Fibroblast of mammary gland (primary cell): ENCODE measurements at regions not wholly inside any gene's neighbourhood (a gene's known extent, or its start where the extent isn't known, plus 50 kb on each side); places are given as distances from the start of the nearest gene placed in this dataset.

ENCODE experiments used
- DNase-seq: peaks from one replicate; pipeline ENCODE4 v3.0.0-alpha.2; 2010; ENCODE audit warnings: low read depth
- H3K4me3 ChIP-seq: 2 replicates; pipeline ENCODE4 v1.5.1; 2011; ENCODE audit warnings: low read depth, mild to moderate bottlenecking, low read length, moderate library complexity; ENCODE audit not compliant: control insufficient read depth
- CTCF ChIP-seq: conservative IDR thresholded peaks from 2 replicates; pipeline ENCODE4 v1.5.1; 2011; ENCODE audit warnings: low read depth, low read length, inconsistent platforms; ENCODE audit not compliant: control insufficient read depth, insufficient read depth

GRCh38 chr10:43965033-43965917, 316.6 kb upstream of the ZNF32 start:
- DNase-seq: peak; percentile 73
- no peak overlapping the region for H3K4me3 ChIP-seq
- no peak for TF ChIP-seq CTCF

- no peak for DNase-seq
- no peak overlapping the region for H3K4me3 ChIP-seq
- TF ChIP-seq CTCF: no peak
Measured at GRCh38 chr10:43964486-43964885, 315.8 kb upstream of the ZNF32 start.

DNA sequence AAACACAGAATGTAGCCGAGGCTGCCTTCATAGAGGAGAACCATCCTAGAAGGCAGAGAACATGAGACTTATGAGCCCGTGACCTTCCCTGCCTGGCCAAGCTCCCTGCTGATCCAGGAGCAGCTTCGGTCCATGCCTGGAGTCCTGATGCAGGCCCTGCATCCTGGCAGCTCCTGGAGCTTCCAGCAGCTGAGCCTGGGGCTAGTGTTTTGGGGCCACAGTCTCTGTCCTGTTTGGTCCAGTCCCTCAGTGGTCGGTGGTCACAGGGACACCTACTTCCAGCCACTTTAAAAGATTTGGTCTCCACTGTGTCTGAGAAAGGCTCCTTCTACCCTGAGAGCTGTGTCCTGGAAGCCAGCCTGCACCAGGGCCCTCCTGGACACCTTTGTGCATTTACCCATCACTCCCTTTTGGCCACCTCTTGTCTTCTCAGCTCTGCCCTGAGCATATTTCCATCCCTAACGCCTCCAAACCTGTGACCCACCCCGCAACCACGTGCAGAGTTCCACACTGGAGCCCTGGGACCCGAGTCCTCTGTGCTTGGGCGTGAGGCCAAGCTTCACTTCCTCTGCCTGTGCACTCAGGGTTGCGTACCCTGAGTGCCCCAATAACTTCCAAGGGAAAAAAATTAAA, 315.2 kb upstream of the ZNF32 start:
- H3K4me3 ChIP-seq: no peak overlapping the region
- TF ChIP-seq CTCF: no peak
- DNase-seq: no peak

GRCh38 chr10:43963379-43963778, 314.7 kb upstream of the ZNF32 start:
- H3K4me3 ChIP-seq: no peak overlapping the region
- TF ChIP-seq CTCF: no peak
- no peak for DNase-seq

GRCh38 chr10:43962346-43963191, 313.9 kb upstream of the ZNF32 start:
- no peak for TF ChIP-seq CTCF
- DNase-seq: peak; percentile 19

DNA sequence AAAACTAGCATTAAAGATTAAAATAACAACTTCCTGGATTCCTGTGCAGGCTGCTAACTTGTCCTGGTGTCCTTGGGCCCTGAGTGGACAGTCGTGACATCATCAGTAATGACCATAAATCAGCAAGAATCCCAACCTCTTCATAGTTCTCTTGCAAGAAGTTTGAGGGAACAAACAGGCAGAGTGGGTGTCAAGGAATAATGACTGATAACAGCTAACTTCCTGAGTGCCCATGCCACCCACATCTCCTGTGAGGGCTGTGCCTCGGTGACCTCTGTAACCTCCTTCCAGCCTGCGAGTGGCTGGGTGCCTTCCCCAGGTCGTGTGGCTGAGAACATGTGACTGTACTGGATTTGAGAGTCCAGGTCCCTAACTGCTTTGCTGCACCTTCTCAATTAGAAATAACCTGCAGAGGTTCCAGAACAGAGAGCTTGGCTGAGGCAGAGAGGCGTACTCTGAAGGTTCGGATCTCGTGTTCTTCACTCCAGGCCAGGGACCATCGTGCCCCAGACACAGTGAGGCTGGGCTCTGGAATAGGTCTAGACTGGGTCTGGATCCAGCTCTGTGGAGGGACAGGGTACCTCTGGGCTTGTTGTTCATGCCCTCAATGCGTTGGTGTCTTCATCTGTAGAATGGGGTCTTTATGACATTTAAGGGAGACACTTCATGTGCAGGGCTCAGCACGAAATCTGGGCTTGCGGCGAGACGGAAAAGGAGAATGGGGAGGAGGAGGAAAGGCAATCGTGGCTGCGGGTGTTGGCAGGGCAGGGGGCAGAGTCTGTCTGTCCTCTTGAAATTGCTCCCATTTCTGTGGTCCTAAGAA, 313.1 kb upstream of the ZNF32 start:
- no peak for DNase-seq
- no peak overlapping the region for H3K4me3 ChIP-seq
- TF ChIP-seq CTCF: no peak

More at GRCh38 chr10:43962346-43963191, 313.9 kb upstream of the ZNF32 start:
- no peak overlapping the region for H3K4me3 ChIP-seq
